Activated naive CD8-positive, alpha-beta T cell (primary cell): ENCODE measurements at regions not wholly inside any gene's neighbourhood (a gene's known extent, or its start where the extent isn't known, plus 50 kb on each side); places are given as distances from the start of the nearest gene placed in this dataset.

Experiments
- H3K27ac Mint-ChIP-seq: one replicate; pipeline ENCODE4 v1.8.0; 2021; ENCODE audit warnings: mixed read lengths
- H3K27me3 Mint-ChIP-seq: one replicate; pipeline ENCODE4 v1.8.0; 2021; ENCODE audit warnings: mixed read lengths
- H3K36me3 Mint-ChIP-seq: one replicate; pipeline ENCODE4 v1.8.0; 2021; ENCODE audit warnings: mixed read lengths
- H3K4me1 Mint-ChIP-seq: one replicate; pipeline ENCODE4 v1.8.0; 2021; ENCODE audit warnings: low read depth, mixed read lengths
- H3K4me3 Mint-ChIP-seq: one replicate; pipeline ENCODE4 v1.8.0; 2021; ENCODE audit warnings: mild to moderate bottlenecking, mixed read lengths
- H3K9me3 Mint-ChIP-seq: one replicate; pipeline ENCODE4 v1.8.0; 2021; ENCODE audit warnings: low read depth, mixed read lengths

DNA sequence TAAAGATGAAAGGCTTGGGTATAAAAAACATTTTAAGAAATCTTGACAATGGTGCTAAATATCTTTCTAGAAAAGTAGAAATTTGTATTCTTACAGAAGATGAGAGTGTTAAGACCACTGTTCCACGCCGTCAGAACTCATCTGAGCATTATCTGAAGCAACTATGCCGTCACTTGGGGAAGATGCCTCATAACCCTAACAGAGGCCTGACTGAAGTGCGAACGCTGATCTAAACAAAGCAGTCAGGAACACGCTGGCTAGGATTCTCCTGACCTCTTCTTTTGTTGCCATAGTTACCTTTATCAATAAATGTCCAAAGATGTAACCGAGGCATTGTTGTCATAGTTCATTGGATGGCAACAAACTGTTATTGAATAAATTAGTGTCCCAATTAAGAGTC is 612.4 kb downstream of the LTN1 start:
- Mint-ChIP-seq H3K9me3 (no peaks in the 10 kb centered on the region), H3K36me3 (no peaks in the 10 kb centered on the region), H3K4me1 (no peaks in the 10 kb centered on the region), H3K4me3 (no peak overlapping the region), H3K27me3 (peaks cover 2% of the 10 kb centered on the region), H3K27ac (no peak overlapping the region)

DNA sequence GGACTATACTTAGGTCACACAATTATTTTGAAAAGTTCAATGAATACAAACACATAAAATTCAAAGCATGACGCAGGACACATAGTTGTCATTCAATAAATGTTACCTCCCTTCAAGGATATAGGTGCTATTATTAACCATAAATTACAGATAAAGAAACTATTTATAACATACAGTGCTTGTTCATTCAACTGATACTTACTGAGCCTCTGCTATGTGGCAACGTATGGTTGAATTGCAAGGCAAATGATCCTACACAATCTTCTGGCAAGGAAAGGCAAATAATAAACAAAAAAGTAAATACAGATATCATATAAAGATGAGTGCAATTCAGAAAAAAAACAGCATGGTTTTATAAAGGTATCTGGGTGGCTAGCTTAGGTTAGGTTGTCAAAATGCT is 614.7 kb downstream of the LTN1 start:
- peaks cover under 1% of the 10 kb centered on the region for H3K9me3 Mint-ChIP-seq

DNA sequence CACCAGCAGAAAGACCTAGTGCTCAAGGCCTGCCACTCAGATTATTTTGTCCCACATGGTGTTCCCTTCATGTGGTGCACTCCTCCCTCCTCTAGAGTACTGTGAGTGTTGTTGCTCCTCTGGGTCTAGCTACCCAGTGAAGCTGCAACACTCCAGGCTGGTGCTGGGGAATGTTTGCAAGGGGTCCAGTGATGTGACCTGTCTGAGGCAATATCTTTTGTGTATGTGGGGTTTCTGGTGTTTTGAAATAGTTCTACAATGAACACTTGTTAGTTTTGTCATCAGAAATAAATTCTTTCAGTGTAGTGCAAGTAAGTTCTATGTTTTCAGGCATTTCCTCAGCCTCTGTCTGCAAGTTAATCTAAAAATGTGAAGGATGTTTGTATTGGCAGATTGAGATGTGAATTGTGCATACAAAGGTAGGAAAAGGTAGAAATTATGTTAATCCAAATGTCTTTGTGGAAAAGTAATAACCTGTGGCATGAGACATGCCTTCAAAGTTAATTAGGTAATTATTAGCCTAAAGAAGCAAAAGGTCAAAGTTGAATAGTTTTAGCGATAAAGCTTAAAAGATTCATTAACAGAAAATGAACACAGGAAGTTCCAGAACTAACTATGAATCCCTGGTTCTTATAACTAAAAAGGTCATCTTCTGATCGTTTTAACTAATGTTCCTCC is 616.8 kb downstream of the LTN1 start:
- Mint-ChIP-seq H3K27ac (no peak overlapping the region), H3K27me3 (peaks cover 2% of the 10 kb centered on the region), H3K36me3 (no peaks in the 10 kb centered on the region), H3K4me3 (no peak overlapping the region), H3K9me3 (peaks cover 10% of the 10 kb centered on the region), H3K4me1 (no peaks in the 10 kb centered on the region)

More for the DNA sequence above, 614.7 kb downstream of the LTN1 start:
- Mint-ChIP-seq H3K27ac (no peak overlapping the region), H3K36me3 (no peaks in the 10 kb centered on the region), H3K4me3 (no peak overlapping the region), H3K4me1 (no peaks in the 10 kb centered on the region), H3K27me3 (peaks cover 2% of the 10 kb centered on the region)

DNA sequence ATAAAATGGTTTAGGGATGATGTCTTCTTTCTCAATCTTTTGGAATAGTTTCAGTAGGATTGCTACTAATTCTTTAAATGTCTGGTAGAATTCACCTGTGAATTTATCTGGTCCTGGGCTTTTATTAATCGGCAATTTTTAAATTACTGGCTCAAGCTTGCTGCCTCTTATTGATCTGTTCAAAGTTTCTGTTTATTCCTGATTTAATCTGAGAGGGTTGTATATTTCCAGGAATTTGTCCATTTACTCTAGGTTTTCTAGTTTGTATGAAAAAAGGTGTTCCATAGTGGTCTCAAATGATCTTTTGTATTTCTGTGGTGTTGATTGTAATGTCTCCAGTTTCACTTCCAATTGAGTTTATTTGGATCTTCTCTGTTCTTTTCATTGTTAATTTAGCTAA is 617.8 kb downstream of the LTN1 start:
- Mint-ChIP-seq H3K27me3 (peaks cover 2% of the 10 kb centered on the region), H3K4me1 (no peaks in the 10 kb centered on the region), H3K36me3 (no peaks in the 10 kb centered on the region), H3K4me3 (no peak overlapping the region), H3K27ac (no peak overlapping the region), H3K9me3 (peaks cover 14% of the 10 kb centered on the region)

DNA sequence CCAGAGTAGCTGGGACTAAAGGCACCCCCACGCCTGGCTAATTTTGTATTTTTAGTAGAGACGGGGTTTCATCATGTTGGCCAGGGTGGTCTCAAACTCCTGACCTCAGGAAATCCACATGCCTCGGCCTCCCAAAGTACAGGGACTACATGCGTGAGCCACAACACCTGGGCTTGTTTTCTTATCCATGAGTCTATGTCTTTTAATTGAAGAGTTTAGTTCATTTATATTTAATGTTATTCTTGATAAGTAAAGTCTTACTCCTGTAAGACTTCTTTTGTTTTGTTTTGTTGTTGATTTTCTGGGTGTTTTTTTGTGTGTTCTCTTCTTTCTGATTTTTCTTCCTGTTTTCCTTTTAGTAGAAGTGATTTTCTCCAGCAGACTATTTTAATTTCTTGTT is 621.0 kb downstream of the LTN1 start:
- H3K9me3 Mint-ChIP-seq = peaks cover 25% of the 10 kb centered on the region
- H3K27ac Mint-ChIP-seq = no peak overlapping the region
- H3K36me3 Mint-ChIP-seq = no peaks in the 10 kb centered on the region
- no peak overlapping the region for H3K4me3 Mint-ChIP-seq
- H3K4me1 Mint-ChIP-seq = no peaks in the 10 kb centered on the region
- H3K27me3 Mint-ChIP-seq = no peaks in the 10 kb centered on the region

DNA sequence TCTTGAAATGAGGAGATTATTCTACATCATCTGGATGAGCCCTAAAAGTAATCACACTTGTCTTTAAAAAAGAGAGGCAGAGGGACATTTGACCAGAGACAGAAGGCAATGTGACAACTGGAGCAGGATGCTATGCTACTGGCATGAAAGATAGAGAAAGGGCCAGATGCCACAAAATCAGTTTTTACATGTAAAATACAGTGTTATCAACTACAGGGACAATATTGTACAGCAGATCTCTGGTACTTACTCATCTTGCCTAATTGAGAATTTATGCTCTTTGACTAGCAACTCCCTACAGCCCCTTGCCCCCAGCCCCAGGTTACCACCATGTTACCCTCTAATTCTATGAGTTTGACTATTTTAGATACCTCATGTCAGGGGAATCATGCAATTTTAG is 633.4 kb downstream of the LTN1 start:
- no peaks in the 10 kb centered on the region for H3K4me1 Mint-ChIP-seq
- H3K36me3 Mint-ChIP-seq = no peaks in the 10 kb centered on the region
- H3K9me3 Mint-ChIP-seq = peaks cover 3% of the 10 kb centered on the region
- H3K4me3 Mint-ChIP-seq = no peak overlapping the region
- H3K27ac Mint-ChIP-seq = no peak overlapping the region
- H3K27me3 Mint-ChIP-seq = no peaks in the 10 kb centered on the region

DNA sequence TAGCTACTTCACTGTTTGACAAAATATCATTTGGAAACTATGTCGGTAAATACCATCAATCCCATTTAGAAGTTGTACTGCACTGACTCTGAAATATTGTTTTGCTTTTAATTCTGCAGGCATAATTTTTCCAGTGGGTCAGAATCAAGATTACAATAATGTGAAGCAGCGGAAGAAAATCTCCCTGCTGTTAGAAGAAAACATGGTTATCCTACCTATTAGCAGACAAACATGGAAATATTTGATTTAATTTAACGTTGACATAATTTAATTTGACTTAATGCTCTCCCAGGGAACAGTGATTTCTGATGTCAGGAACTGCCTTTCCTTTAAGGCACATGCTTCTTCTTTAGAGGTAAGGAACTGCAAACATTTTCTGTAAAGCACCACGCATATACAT is 634.0 kb downstream of the LTN1 start:
- peaks cover 3% of the 10 kb centered on the region for H3K9me3 Mint-ChIP-seq
- no peak overlapping the region for H3K27ac Mint-ChIP-seq
- H3K4me3 Mint-ChIP-seq = no peak overlapping the region
- no peaks in the 10 kb centered on the region for H3K27me3 Mint-ChIP-seq
- H3K36me3 Mint-ChIP-seq = no peaks in the 10 kb centered on the region
- H3K4me1 Mint-ChIP-seq = no peaks in the 10 kb centered on the region

DNA sequence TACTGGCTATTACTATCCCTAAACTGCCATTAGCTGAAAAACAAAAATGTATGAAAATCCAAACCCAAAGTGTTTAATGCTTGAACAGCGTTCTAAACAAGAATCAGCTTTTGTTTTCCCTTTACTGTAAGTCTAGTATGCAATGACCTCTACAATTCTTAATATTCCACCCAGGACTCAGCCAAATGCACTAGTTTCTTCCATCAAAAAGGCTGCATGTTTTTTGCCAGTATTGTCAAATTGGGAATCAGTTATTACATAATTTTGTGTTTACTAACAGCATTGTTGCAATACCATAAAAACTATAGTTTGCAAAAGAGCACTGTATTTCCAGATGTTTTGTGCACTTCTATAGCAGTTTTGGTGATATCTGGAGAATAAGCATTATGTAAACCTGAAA is 634.5 kb downstream of the LTN1 start:
- Mint-ChIP-seq H3K4me1 (no peaks in the 10 kb centered on the region), H3K4me3 (no peak overlapping the region), H3K9me3 (peaks cover 3% of the 10 kb centered on the region), H3K27ac (no peak overlapping the region), H3K36me3 (no peaks in the 10 kb centered on the region), H3K27me3 (no peaks in the 10 kb centered on the region)

DNA sequence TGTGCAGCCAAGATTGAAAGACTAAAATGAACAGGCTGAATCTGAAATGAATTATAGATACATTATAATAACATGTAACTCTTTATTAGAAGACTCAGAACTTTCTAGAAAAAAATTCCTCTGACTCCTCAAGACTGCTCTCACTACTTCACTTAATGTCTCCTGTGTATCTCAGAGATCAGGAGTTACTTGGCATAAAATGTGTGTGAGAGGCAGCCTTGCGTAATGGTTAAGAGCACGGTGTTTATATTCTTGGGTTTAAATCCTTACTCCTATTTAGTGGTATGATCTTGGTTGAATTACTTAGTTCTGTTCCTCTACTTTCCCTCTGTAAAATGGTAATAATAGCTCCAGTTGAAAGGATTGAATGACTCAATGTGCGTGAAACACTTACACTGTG is 634.9 kb downstream of the LTN1 start:
- H3K4me1 Mint-ChIP-seq = no peaks in the 10 kb centered on the region
- no peaks in the 10 kb centered on the region for H3K27me3 Mint-ChIP-seq
- no peaks in the 10 kb centered on the region for H3K36me3 Mint-ChIP-seq
- no peak overlapping the region for H3K4me3 Mint-ChIP-seq
- H3K9me3 Mint-ChIP-seq = peaks cover 3% of the 10 kb centered on the region
- no peak overlapping the region for H3K27ac Mint-ChIP-seq

DNA sequence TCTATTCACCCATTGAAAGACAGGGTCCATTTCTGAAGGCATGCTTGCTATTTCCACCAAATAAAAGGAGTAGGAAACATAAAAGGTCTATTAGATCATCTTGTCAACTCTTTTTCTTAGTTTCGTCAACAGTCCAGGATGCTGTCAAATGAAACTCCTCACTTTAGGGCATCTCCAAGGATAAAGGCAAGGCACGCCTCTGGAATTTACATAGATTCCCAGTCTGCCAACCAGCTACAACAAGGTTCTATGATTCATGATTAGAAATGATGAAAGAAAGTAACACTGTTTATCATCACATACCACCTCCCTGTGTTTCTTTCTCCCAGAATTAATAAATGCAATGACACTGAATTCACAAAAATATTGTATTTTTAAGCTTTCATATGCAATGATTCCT is 636.3 kb downstream of the LTN1 start:
- Mint-ChIP-seq H3K27me3 (no peaks in the 10 kb centered on the region), H3K4me3 (no peak overlapping the region), H3K4me1 (no peaks in the 10 kb centered on the region), H3K9me3 (no peaks in the 10 kb centered on the region), H3K36me3 (no peaks in the 10 kb centered on the region), H3K27ac (no peak overlapping the region)

DNA sequence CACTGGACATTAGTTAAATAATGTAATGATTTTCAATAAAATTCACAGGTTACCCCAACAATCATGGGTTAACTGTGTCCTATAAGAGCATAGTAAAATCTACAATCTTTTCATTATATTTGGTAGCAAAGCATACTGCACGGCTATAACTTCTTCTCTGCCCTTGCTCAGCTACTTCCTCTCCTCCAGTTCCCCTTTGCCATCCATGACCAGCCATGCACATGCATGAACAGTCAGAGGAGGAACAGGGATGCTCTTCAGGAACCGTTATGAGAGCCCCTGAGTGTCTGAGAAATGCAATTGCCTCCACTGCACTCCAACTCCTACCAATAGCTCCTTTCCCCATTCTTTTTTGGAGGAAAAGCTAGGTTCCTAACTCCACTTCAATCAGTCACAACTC is 646.7 kb downstream of the LTN1 start:
- no peak overlapping the region for H3K27ac Mint-ChIP-seq
- no peaks in the 10 kb centered on the region for H3K4me1 Mint-ChIP-seq
- no peaks in the 10 kb centered on the region for H3K9me3 Mint-ChIP-seq
- H3K36me3 Mint-ChIP-seq = no peaks in the 10 kb centered on the region
- H3K4me3 Mint-ChIP-seq = no peak overlapping the region
- H3K27me3 Mint-ChIP-seq = peaks cover 3% of the 10 kb centered on the region

DNA sequence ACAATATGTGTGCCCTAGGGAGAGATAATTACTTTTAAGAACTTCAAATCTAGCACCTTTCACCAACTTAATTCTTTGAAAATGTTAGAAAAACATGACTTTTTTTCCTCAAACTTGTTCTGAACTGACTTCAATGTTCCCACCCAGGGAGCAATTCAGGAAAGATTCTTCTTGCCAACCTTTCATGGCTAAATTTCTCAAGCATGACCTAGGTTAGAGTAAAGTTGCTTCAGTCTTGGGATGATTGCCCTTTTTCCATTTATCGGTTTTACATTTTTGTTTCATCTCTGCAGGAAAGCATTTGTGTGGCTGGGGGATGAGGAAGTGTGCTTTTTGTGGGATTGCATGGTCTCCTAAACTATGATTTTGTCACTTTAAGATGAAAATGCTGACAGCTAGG is 647.7 kb downstream of the LTN1 start:
- H3K27ac Mint-ChIP-seq = no peak overlapping the region
- H3K27me3 Mint-ChIP-seq = no peaks in the 10 kb centered on the region
- H3K4me3 Mint-ChIP-seq = no peak overlapping the region
- H3K36me3 Mint-ChIP-seq = no peaks in the 10 kb centered on the region
- H3K9me3 Mint-ChIP-seq = no peaks in the 10 kb centered on the region
- H3K4me1 Mint-ChIP-seq = no peaks in the 10 kb centered on the region

DNA sequence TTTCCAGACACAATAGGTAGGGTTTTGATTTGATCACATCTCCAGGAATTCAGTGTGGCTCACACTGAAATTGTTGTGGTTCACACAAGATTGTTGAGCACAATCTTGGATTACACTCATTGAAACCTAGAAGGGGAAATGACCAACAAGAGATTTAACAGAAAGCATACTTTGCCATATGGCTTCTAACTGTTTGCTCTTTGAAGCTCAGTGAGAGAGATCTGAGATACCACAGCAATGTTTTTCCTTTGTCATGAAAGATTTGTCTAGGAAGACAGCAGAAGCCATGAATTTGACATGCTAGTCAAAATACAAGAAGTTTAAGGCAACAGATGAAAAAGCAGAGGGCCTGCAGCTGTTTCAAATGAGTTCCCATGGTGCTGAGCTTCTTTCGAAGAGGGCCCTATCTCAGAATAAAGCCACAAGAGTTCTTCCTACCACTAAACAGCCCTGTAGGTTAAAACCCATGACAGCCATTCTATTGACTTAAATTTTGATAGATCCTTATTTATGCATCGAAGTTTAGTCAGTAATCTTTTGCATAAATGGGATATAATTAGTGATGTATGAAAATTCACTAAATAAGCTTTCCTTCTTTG is 650.4 kb downstream of the LTN1 start:
- no peak overlapping the region for H3K27ac Mint-ChIP-seq
- no peak overlapping the region for H3K4me3 Mint-ChIP-seq
- no peaks in the 10 kb centered on the region for H3K4me1 Mint-ChIP-seq
- H3K9me3 Mint-ChIP-seq = no peaks in the 10 kb centered on the region
- H3K36me3 Mint-ChIP-seq = no peaks in the 10 kb centered on the region
- H3K27me3 Mint-ChIP-seq = no peaks in the 10 kb centered on the region

DNA sequence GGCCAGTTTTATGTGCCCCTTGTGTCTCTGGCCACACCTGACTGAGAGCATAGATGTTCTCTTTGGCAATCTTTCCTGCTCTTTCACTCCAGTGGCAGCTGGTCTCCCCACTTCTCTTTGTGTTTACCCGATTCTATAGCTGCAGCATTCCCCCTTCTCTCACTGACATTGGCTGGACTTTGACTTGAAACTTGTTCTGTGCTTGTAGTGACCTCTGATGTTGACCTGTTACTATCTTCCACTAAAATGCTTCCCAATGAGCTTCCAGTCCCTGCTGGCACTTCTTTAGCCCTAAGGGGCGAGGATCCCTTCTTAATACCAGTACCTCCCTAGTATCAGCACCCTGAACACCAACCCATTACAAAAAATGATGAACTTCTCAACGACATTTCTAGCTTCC is 653.3 kb downstream of the LTN1 start:
- no peaks in the 10 kb centered on the region for H3K9me3 Mint-ChIP-seq
- H3K36me3 Mint-ChIP-seq = no peaks in the 10 kb centered on the region
- no peak overlapping the region for H3K27ac Mint-ChIP-seq
- no peaks in the 10 kb centered on the region for H3K27me3 Mint-ChIP-seq
- H3K4me3 Mint-ChIP-seq = no peak overlapping the region
- no peaks in the 10 kb centered on the region for H3K4me1 Mint-ChIP-seq

DNA sequence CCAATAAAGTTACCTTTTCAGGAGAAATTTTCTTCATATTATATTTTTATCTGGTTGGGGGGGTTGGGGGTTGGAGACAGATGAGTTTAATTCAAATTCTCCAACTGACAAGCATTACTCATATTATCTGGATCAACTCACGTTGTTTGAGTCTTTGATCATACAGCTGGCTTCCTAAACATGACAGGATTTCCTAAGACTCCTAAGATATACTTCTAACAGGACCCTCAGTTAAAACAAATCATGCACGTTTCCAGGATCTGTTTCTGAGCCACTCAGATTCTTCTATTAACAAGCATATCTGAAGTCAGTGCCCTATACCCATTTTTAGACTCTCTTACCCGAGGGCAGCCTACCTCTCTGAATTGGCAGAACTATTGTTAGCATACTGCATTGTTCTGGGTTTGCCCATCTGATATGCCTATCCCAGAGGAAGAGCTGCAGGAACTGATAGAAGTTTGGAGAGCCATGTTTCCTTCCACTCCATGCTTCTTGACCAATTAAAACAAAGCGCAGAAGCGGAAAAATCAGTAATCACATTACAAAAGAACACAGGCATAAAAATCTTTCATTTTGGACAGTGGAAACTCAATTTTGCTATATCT is 653.9 kb downstream of the LTN1 start:
- Mint-ChIP-seq H3K9me3 (no peaks in the 10 kb centered on the region), H3K27me3 (no peaks in the 10 kb centered on the region), H3K4me1 (no peaks in the 10 kb centered on the region), H3K4me3 (no peak overlapping the region), H3K27ac (no peak overlapping the region), H3K36me3 (no peaks in the 10 kb centered on the region)

DNA sequence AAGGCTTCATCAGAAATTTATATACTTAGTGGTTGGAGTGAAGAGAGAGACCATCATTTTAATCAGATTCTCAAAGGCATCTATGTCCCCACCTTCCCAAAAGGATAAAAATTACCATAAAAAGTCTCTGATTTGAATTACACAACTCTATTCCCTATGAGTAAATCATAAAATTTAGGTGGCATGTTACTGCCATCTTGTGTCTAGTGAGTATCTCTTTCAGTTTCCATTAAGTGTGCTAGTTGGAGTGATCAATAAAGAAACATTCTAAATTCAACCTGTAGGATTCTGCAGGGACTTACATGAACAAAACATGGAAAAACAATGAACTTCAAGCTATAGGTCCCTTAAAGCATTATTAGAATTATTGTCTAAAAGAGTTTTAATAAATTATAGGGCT is 655.4 kb downstream of the LTN1 start:
- Mint-ChIP-seq H3K4me1 (no peaks in the 10 kb centered on the region), H3K36me3 (no peaks in the 10 kb centered on the region), H3K27ac (no peak overlapping the region), H3K4me3 (no peak overlapping the region), H3K27me3 (no peaks in the 10 kb centered on the region), H3K9me3 (no peaks in the 10 kb centered on the region)
